Central memory CD4-positive, alpha-beta T cell (primary cell): ENCODE measurements at regions not wholly inside any gene's neighbourhood (a gene's known extent, or its start where the extent isn't known, plus 50 kb on each side); places are given as distances from the start of the nearest gene placed in this dataset.
A peak's percentile ranks its signal among the peaks of the same experiment; 100 is the strongest.

Experiments
- DNase-seq: peaks from one replicate; pipeline ENCODE4 v3.0.0; 2022

- DNase-seq, result no peak
These were observed 79.0 kb downstream of the LBH start for GRCh38 chr2:30310371-30310770.

GRCh38 chr2:30310955-30311354 lies 79.6 kb downstream of the LBH start:
- DNase-seq, result no peak

- no peak for DNase-seq
These were observed 80.4 kb downstream of the LBH start for GRCh38 chr2:30311711-30312110.

- no peak for DNase-seq
These were observed 81.6 kb downstream of the LBH start for GRCh38 chr2:30312916-30313315.

GRCh38 chr2:30314981-30315380 lies 83.6 kb downstream of the LBH start:
- no peak for DNase-seq

- DNase-seq, result peak; percentile 43
These were observed 84.2 kb downstream of the LBH start for GRCh38 chr2:30315391-30316063.

GRCh38 chr2:30316408-30316807 lies 85.1 kb downstream of the LBH start:
- DNase-seq, result no peak

GRCh38 chr2:30318987-30319782 lies 87.9 kb downstream of the LBH start:
- DNase-seq, result no peak

GRCh38 chr2:30321466-30321865 lies 90.1 kb downstream of the LBH start:
- DNase-seq, result no peak

- DNase-seq, result no peak
These were observed 92.2 kb downstream of the LBH start for GRCh38 chr2:30323499-30323898.

GRCh38 chr2:30324245-30324908 lies 93.0 kb downstream of the LBH start:
- DNase-seq, result no peak

GRCh38 chr2:30325600-30326328 lies 94.4 kb downstream of the LBH start:
- DNase-seq, result no peak

- DNase-seq, result no peak
These were observed 95.2 kb downstream of the LBH start for GRCh38 chr2:30326497-30326896.

- DNase-seq, result no peak
These were observed 99.7 kb downstream of the LBH start for GRCh38 chr2:30331038-30331437.

GRCh38 chr2:30331869-30332268 lies 100.5 kb downstream of the LBH start:
- no peak for DNase-seq

GRCh38 chr2:30332791-30333453 lies 101.6 kb downstream of the LBH start:
- no peak for DNase-seq

- no peak for DNase-seq
These were observed 103.5 kb downstream of the LBH start for GRCh38 chr2:30334762-30335363.

GRCh38 chr2:30336084-30336483 lies 104.8 kb downstream of the LBH start:
- DNase-seq, result no peak

- DNase-seq, result peak; percentile 67
These were observed 105.9 kb downstream of the LBH start for GRCh38 chr2:30336978-30337841.

- DNase-seq, result no peak
These were observed 107.1 kb downstream of the LBH start for GRCh38 chr2:30338475-30338874.

GRCh38 chr2:30339071-30339470 lies 107.7 kb downstream of the LBH start:
- DNase-seq, result no peak
